ENCODE measurements at regions not wholly inside any gene's neighbourhood (a gene's known extent, or its start where the extent isn't known, plus 50 kb on each side); places are given as distances from the start of the nearest gene placed in this dataset.
A peak's percentile ranks its signal among the peaks of the same experiment; 100 is the strongest.

DNA sequence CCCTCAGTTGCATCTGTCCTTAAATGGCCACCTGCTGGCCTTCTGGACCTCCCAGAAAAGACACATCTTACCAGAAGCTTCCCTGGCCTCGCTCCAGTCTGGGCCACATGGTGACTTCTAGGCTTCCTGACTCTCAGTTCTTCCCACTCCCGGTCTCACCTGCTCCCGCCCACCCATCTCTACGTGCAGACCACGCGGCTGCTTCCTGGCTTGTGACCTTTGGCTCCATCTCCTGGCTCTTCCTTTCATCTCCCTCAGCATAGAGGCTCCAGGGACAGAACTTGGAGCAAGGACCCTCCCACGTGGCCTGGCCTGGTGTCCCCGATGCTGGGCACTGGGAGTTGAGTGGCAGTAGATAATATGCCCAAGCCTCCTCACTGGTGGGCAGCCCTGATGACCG, 124.9 kb upstream of the IRF2BP2 start:
- no peak overlapping the region for H3K27ac Mint-ChIP-seq
- CTCF ChIA-PET = interaction anchor here (0.6 to 1.1 kb wide), 2 partner anchors 11 to 147 kb away, joined by 3 read pairs; no protein-coding TSS in a partner anchor
- POLR2A ChIA-PET = interaction anchor here (0.8 to 1.2 kb wide), 2 partner anchors 10 to 11 kb away, joined by 3 read pairs; no protein-coding TSS in a partner anchor

DNA sequence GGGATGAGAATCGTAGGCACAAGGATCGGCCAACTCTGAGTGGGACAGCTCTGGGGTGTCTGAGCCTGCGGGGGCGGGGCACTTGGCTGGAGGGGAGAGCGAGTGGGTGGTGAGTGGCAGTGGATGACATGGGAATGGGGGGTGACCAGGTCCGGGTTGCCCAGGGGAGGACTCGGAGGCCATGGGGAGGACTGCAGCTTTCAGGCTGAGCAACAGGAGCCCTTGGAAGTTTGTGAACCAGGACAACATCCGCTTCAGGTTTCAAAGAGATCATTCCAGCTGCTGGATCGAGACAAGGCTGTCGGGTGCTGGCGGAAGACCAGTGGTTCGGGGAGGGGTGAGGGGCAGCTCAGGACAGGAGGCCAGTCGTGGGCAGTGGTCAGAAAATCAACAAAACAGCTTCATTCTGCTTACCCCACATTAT, 124.4 kb upstream of the IRF2BP2 start:
- peaks cover 41% of the 10 kb centered on the region for H3K4me1 Mint-ChIP-seq (ENCODE audit: low read depth)

More for the DNA sequence above, 124.9 kb upstream of the IRF2BP2 start:
- no peaks in the 10 kb centered on the region for H3K36me3 Mint-ChIP-seq (ENCODE audit: low read depth)
- Histone ChIP-seq H3K4me3 (ENCODE audit: low read length) (no peak overlapping the region), H3K36me3 (ENCODE audit: insufficient read depth, low read length) (no peaks in the 10 kb centered on the region), H3K9me3 (ENCODE audit: control insufficient read depth in 1 of 2, insufficient read depth in 1 of 2, low read length in 2 of 2) (no peaks in the 10 kb centered on the region), H3K27ac (ENCODE audit: low read depth in 1 of 2, low read length in 2 of 2) (no peak overlapping the region), H3K27me3 (ENCODE audit: control insufficient read depth in 1 of 2, insufficient read depth in 2 of 2, low read length in 2 of 2) (no peaks in the 10 kb centered on the region), H3K4me1 (ENCODE audit: insufficient read depth, low read length) (peaks cover 41% of the 10 kb centered on the region)
- no peaks in the 10 kb centered on the region for H3K9me3 Mint-ChIP-seq
- no peaks in the 10 kb centered on the region for H3K27me3 Mint-ChIP-seq
- TF ChIP-seq, protein P1, sequence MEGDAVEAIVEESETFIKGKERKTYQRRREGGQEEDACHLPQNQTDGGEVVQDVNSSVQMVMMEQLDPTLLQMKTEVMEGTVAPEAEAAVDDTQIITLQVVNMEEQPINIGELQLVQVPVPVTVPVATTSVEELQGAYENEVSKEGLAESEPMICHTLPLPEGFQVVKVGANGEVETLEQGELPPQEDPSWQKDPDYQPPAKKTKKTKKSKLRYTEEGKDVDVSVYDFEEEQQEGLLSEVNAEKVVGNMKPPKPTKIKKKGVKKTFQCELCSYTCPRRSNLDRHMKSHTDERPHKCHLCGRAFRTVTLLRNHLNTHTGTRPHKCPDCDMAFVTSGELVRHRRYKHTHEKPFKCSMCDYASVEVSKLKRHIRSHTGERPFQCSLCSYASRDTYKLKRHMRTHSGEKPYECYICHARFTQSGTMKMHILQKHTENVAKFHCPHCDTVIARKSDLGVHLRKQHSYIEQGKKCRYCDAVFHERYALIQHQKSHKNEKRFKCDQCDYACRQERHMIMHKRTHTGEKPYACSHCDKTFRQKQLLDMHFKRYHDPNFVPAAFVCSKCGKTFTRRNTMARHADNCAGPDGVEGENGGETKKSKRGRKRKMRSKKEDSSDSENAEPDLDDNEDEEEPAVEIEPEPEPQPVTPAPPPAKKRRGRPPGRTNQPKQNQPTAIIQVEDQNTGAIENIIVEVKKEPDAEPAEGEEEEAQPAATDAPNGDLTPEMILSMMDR (IDR thresholded peaks at IDR 0.05) = no peak
- no peak overlapping the region for H3K4me3 Mint-ChIP-seq
- DNase-seq = no peak
- no peak for ATAC-seq (ENCODE audit: poor library complexity)
- intact Hi-C loops (cut with DNase I, micrococcal nuclease) = loop anchor here in 1 of 2 experiments (5.0 kb wide), 1 partner anchor 227 kb away; no protein-coding TSS in a partner anchor
- peaks cover 37% of the 10 kb centered on the region for H3K4me1 Mint-ChIP-seq (ENCODE audit: low read depth)

DNA sequence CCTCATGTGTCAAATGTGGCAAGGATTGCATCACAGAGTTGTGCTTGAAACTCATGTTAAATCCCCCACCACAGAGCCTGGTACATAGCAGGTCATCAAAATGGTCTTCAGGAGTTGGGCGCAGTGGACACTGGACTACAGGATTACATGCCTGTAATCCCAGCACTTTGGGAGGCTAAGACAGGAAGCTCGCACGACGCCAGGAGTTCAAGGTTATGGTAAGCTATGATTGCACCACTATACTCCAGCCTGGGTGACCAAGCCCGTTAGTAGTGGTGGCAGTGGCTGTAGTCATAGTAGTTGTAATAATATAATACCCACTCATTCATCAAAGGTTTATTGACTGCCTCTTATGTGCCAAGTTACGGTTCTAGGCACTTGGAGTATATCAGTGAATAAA, 123.4 kb upstream of the IRF2BP2 start:
- intact Hi-C loops (cut with DNase I, micrococcal nuclease) = loop anchor here in 1 of 2 experiments (5.0 kb wide), 1 partner anchor 229 kb away; no protein-coding TSS in a partner anchor
- Histone ChIP-seq H3K36me3 (ENCODE audit: insufficient read depth, low read length) (no peaks in the 10 kb centered on the region), H3K9me3 (ENCODE audit: control insufficient read depth in 1 of 2, insufficient read depth in 1 of 2, low read length in 2 of 2) (no peaks in the 10 kb centered on the region), H3K27me3 (ENCODE audit: control insufficient read depth in 1 of 2, insufficient read depth in 2 of 2, low read length in 2 of 2) (no peaks in the 10 kb centered on the region), H3K27ac (ENCODE audit: low read depth in 1 of 2, low read length in 2 of 2) (no peak overlapping the region), H3K4me3 (ENCODE audit: low read length) (no peak overlapping the region), H3K4me1 (ENCODE audit: insufficient read depth, low read length) (peaks cover 51% of the 10 kb centered on the region)
- Mint-ChIP-seq H3K4me1 (ENCODE audit: low read depth) (peaks cover 47% of the 10 kb centered on the region), H3K27ac (peak overlapping the region; percentile 83), H3K36me3 (ENCODE audit: low read depth) (no peaks in the 10 kb centered on the region), H3K27me3 (no peaks in the 10 kb centered on the region), H3K9me3 (no peaks in the 10 kb centered on the region), H3K4me3 (no peak overlapping the region)
- DNase-seq = no peak
- no peak for ATAC-seq (ENCODE audit: poor library complexity)
- TF ChIP-seq, protein P1 (IDR thresholded peaks at IDR 0.05) = no peak
- ChIA-PET POLR2A (no interaction called here), CTCF (no interaction called here)

More for the DNA sequence above, 124.4 kb upstream of the IRF2BP2 start:
- no peaks in the 10 kb centered on the region for H3K36me3 Mint-ChIP-seq (ENCODE audit: low read depth)
- ChIA-PET POLR2A (interaction anchor here (0.8 kb wide), 1 partner anchor 10 kb away, joined by 3 read pairs; no protein-coding TSS in a partner anchor), CTCF (no interaction called here)
- no peaks in the 10 kb centered on the region for H3K9me3 Mint-ChIP-seq
- no peak overlapping the region for H3K27ac Mint-ChIP-seq
- no peak for ATAC-seq (ENCODE audit: poor library complexity)
- Histone ChIP-seq H3K4me3 (ENCODE audit: low read length) (no peak overlapping the region), H3K36me3 (ENCODE audit: insufficient read depth, low read length) (no peaks in the 10 kb centered on the region), H3K9me3 (ENCODE audit: control insufficient read depth in 1 of 2, insufficient read depth in 1 of 2, low read length in 2 of 2) (no peaks in the 10 kb centered on the region), H3K27ac (ENCODE audit: low read depth in 1 of 2, low read length in 2 of 2) (no peak overlapping the region), H3K4me1 (ENCODE audit: insufficient read depth, low read length) (peaks cover 43% of the 10 kb centered on the region), H3K27me3 (ENCODE audit: control insufficient read depth in 1 of 2, insufficient read depth in 2 of 2, low read length in 2 of 2) (no peaks in the 10 kb centered on the region)
- intact Hi-C loops (cut with DNase I, micrococcal nuclease) = loop anchor here in 1 of 2 experiments (5.0 kb wide), 1 partner anchor 228 kb away; no protein-coding TSS in a partner anchor
- no peaks in the 10 kb centered on the region for H3K27me3 Mint-ChIP-seq
- TF ChIP-seq, protein P1 (IDR thresholded peaks at IDR 0.05) = no peak
- DNase-seq = no peak
- no peak overlapping the region for H3K4me3 Mint-ChIP-seq
